ENCODE measurements at regions not wholly inside any gene's neighbourhood (a gene's known extent, or its start where the extent isn't known, plus 50 kb on each side); places are given as distances from the start of the nearest gene placed in this dataset.
A peak's percentile ranks its signal among the peaks of the same experiment; 100 is the strongest.

GRCh38 chr1:55376897-55377296 lies 161.7 kb upstream of the USP24 start:
- Mint-ChIP-seq H3K36me3 (ENCODE audit: insufficient read depth in 2 of 2) (no peaks in the 10 kb centered on the region), H3K4me1 (ENCODE audit: low read depth) (peaks cover 9% of the 10 kb centered on the region), H3K27me3 (ENCODE audit: low read depth) (no peaks in the 10 kb centered on the region), H3K4me3 (no peak overlapping the region), H3K27ac (no peak overlapping the region), H3K9me3 (no peaks in the 10 kb centered on the region)
- DNase-seq (no peak), ATAC-seq (replicated peaks in 1 of 2) (no peak)

- peaks cover 9% of the 10 kb centered on the region for H3K4me1 Mint-ChIP-seq (ENCODE audit: low read depth)
- no peak overlapping the region for H3K4me3 Mint-ChIP-seq
- H3K27ac Mint-ChIP-seq: no peak overlapping the region
- peak; percentile 33 to 52 for DNase-seq
- H3K9me3 Mint-ChIP-seq: no peaks in the 10 kb centered on the region
- no peaks in the 10 kb centered on the region for H3K36me3 Mint-ChIP-seq (ENCODE audit: insufficient read depth in 2 of 2)
- ATAC-seq (replicated peaks in 1 of 2): no peak
- H3K27me3 Mint-ChIP-seq (ENCODE audit: low read depth): no peaks in the 10 kb centered on the region
Measured at GRCh38 chr1:55375617-55376258, 160.6 kb upstream of the USP24 start.

GRCh38 chr1:55374801-55375616 lies 159.8 kb upstream of the USP24 start:
- Mint-ChIP-seq H3K27ac (no peak overlapping the region), H3K4me1 (ENCODE audit: low read depth) (peaks cover 9% of the 10 kb centered on the region), H3K27me3 (ENCODE audit: low read depth) (peaks cover 4% of the 10 kb centered on the region), H3K9me3 (no peaks in the 10 kb centered on the region), H3K4me3 (no peak overlapping the region), H3K36me3 (ENCODE audit: insufficient read depth in 2 of 2) (no peaks in the 10 kb centered on the region)
- ATAC-seq (replicated peaks in 1 of 2) (no peak), DNase-seq (no peak)

- no peaks in the 10 kb centered on the region for H3K36me3 Mint-ChIP-seq (ENCODE audit: insufficient read depth in 2 of 2)
- no peak overlapping the region for H3K27ac Mint-ChIP-seq
- no peak overlapping the region for H3K4me3 Mint-ChIP-seq
- ATAC-seq (replicated peaks in 1 of 2): no peak
- no peaks in the 10 kb centered on the region for H3K9me3 Mint-ChIP-seq
- H3K27me3 Mint-ChIP-seq (ENCODE audit: low read depth): peaks cover 12% of the 10 kb centered on the region
- H3K4me1 Mint-ChIP-seq (ENCODE audit: low read depth): peaks cover 5% of the 10 kb centered on the region
- DNase-seq: no peak
Measured at GRCh38 chr1:55374216-55374615, 159.1 kb upstream of the USP24 start.

- Mint-ChIP-seq H3K9me3 (peaks cover 0 to 2% of the 10 kb centered on the region in 2 donors), H3K4me1 (ENCODE audit: low read depth) (no peaks in the 10 kb centered on the region), H3K36me3 (ENCODE audit: insufficient read depth in 2 of 2) (no peaks in the 10 kb centered on the region), H3K4me3 (no peak overlapping the region), H3K27me3 (ENCODE audit: low read depth) (peaks cover 17% of the 10 kb centered on the region), H3K27ac (no peak overlapping the region)
- no peak for DNase-seq
- ATAC-seq (replicated peaks in 1 of 2): no peak
Measured at GRCh38 chr1:55369474-55369873, 154.3 kb upstream of the USP24 start.

GRCh38 chr1:55368698-55369097 lies 153.5 kb upstream of the USP24 start:
- Mint-ChIP-seq H3K9me3 (peaks cover 0 to 2% of the 10 kb centered on the region in 2 donors), H3K36me3 (ENCODE audit: insufficient read depth in 2 of 2) (no peaks in the 10 kb centered on the region), H3K4me1 (ENCODE audit: low read depth) (no peaks in the 10 kb centered on the region), H3K27me3 (ENCODE audit: low read depth) (peaks cover 17% of the 10 kb centered on the region), H3K4me3 (no peak overlapping the region), H3K27ac (no peak overlapping the region)
- ATAC-seq (replicated peaks in 1 of 2) (peak in 1 of 2 donors; percentile 67), DNase-seq (no peak)

- Mint-ChIP-seq H3K27ac (no peak overlapping the region), H3K4me3 (no peak overlapping the region)
- no peak for ATAC-seq (replicated peaks in 1 of 2)
Measured at GRCh38 chr1:55367273-55367672, 152.1 kb upstream of the USP24 start.

GRCh38 chr1:55364216-55364615 lies 149.1 kb upstream of the USP24 start:
- Mint-ChIP-seq H3K4me1 (ENCODE audit: low read depth) (peaks cover 11% of the 10 kb centered on the region), H3K27me3 (ENCODE audit: low read depth) (peaks cover 16% of the 10 kb centered on the region), H3K4me3 (no peak overlapping the region), H3K36me3 (ENCODE audit: insufficient read depth in 2 of 2) (no peaks in the 10 kb centered on the region), H3K9me3 (peaks cover 0 to 2% of the 10 kb centered on the region in 2 donors), H3K27ac (no peak overlapping the region)
- ATAC-seq (replicated peaks in 1 of 2) (no peak), DNase-seq (no peak)

More at GRCh38 chr1:55367273-55367672, 152.1 kb upstream of the USP24 start:
- peaks cover 0 to 2% of the 10 kb centered on the region in 2 donors for H3K9me3 Mint-ChIP-seq
- no peak for DNase-seq
- H3K27me3 Mint-ChIP-seq (ENCODE audit: low read depth): peaks cover 17% of the 10 kb centered on the region
- peaks cover 11% of the 10 kb centered on the region for H3K4me1 Mint-ChIP-seq (ENCODE audit: low read depth)
- H3K36me3 Mint-ChIP-seq (ENCODE audit: insufficient read depth in 2 of 2): no peaks in the 10 kb centered on the region

- H3K9me3 Mint-ChIP-seq: peaks cover 0 to 2% of the 10 kb centered on the region in 2 donors
- H3K36me3 Mint-ChIP-seq (ENCODE audit: insufficient read depth in 2 of 2): no peaks in the 10 kb centered on the region
- peaks cover 11% of the 10 kb centered on the region for H3K4me1 Mint-ChIP-seq (ENCODE audit: low read depth)
- peak overlapping the region; percentile 75 for H3K27ac Mint-ChIP-seq
- H3K27me3 Mint-ChIP-seq (ENCODE audit: low read depth): peaks cover 16% of the 10 kb centered on the region
- peak; percentile 67 to 85 for ATAC-seq (replicated peaks in 1 of 2)
- H3K4me3 Mint-ChIP-seq: peak overlapping the region in 1 of 2 donors; percentile 28
- no peak for DNase-seq
Measured at GRCh38 chr1:55363268-55363667, 148.1 kb upstream of the USP24 start.

- ATAC-seq (replicated peaks in 1 of 2): peak in 1 of 2 donors; percentile 66
- Mint-ChIP-seq H3K27me3 (ENCODE audit: low read depth) (peaks cover 16% of the 10 kb centered on the region), H3K4me3 (peak overlapping the region in 1 of 2 donors; percentile 28), H3K27ac (peak overlapping the region; percentile 75), H3K4me1 (ENCODE audit: low read depth) (peaks cover 11% of the 10 kb centered on the region), H3K9me3 (no peaks in the 10 kb centered on the region), H3K36me3 (ENCODE audit: insufficient read depth in 2 of 2) (no peaks in the 10 kb centered on the region)
- no peak for DNase-seq
Measured at GRCh38 chr1:55362558-55362957, 147.4 kb upstream of the USP24 start.

GRCh38 chr1:55359611-55360010 lies 144.4 kb upstream of the USP24 start:
- Mint-ChIP-seq H3K27ac (no peak overlapping the region), H3K4me3 (no peak overlapping the region), H3K4me1 (ENCODE audit: low read depth) (peaks cover 11% of the 10 kb centered on the region), H3K36me3 (ENCODE audit: insufficient read depth in 2 of 2) (no peaks in the 10 kb centered on the region), H3K27me3 (ENCODE audit: low read depth) (peaks cover 16% of the 10 kb centered on the region), H3K9me3 (no peaks in the 10 kb centered on the region)
- no peak for DNase-seq
- no peak for ATAC-seq (replicated peaks in 1 of 2)

GRCh38 chr1:55358581-55358980 lies 143.4 kb upstream of the USP24 start:
- Mint-ChIP-seq H3K27ac (no peak overlapping the region), H3K36me3 (ENCODE audit: insufficient read depth in 2 of 2) (no peaks in the 10 kb centered on the region), H3K27me3 (ENCODE audit: low read depth) (peaks cover 16% of the 10 kb centered on the region), H3K4me1 (ENCODE audit: low read depth) (peaks cover 11% of the 10 kb centered on the region), H3K4me3 (no peak overlapping the region), H3K9me3 (no peaks in the 10 kb centered on the region)
- ATAC-seq (replicated peaks in 1 of 2): no peak
- no peak for DNase-seq

GRCh38 chr1:55355549-55355948 lies 140.4 kb upstream of the USP24 start:
- DNase-seq (no peak), ATAC-seq (replicated peaks in 1 of 2) (no peak)
- no peaks in the 10 kb centered on the region for H3K4me1 Mint-ChIP-seq (ENCODE audit: low read depth)
- H3K9me3 Mint-ChIP-seq: no peaks in the 10 kb centered on the region
- no peaks in the 10 kb centered on the region for H3K36me3 Mint-ChIP-seq (ENCODE audit: insufficient read depth in 2 of 2)
- no peak overlapping the region for H3K27ac Mint-ChIP-seq
- peaks cover 14% of the 10 kb centered on the region for H3K27me3 Mint-ChIP-seq (ENCODE audit: low read depth)
- H3K4me3 Mint-ChIP-seq: no peak overlapping the region

Data from activated T-cell treated with anti-CD3 and anti-CD28 coated beads, Interleukin-2, amount 50 U/mL, for 72 hours (primary cell).